Trophoblast cell (in vitro differentiated cells and primary cell): ENCODE measurements at regions not wholly inside any gene's neighbourhood (a gene's known extent, or its start where the extent isn't known, plus 50 kb on each side); places are given as distances from the start of the nearest gene placed in this dataset.

Source experiments
- DNase-seq, 2 donors: peaks; one replicate each; pipeline ENCODE4 v3.0.0-alpha.2; 2016
- H2AFZ ChIP-seq: 2 replicates; pipeline ENCODE4 v1.6.1; 2013; ENCODE audit warnings: low read length, moderate library complexity, mild to moderate bottlenecking; ENCODE audit not compliant: insufficient read depth, poor library complexity
- H2AK5ac ChIP-seq: 2 replicates; pipeline ENCODE4 v1.6.1; 2013; ENCODE audit warnings: mild to moderate bottlenecking, low read length
- H2BK120ac ChIP-seq: 2 replicates; pipeline ENCODE4 v1.6.1; 2013; ENCODE audit warnings: low read length, mild to moderate bottlenecking, moderate library complexity; ENCODE audit not compliant: insufficient read depth, poor library complexity
- H2BK12ac ChIP-seq: 2 replicates; pipeline ENCODE4 v1.6.1; 2013; ENCODE audit warnings: mild to moderate bottlenecking, low read length, moderate library complexity
- H2BK5ac ChIP-seq: 2 replicates; pipeline ENCODE4 v1.6.1; 2013; ENCODE audit warnings: low read length, low read depth, moderate library complexity, mild to moderate bottlenecking; ENCODE audit not compliant: poor library complexity
- H3K14ac ChIP-seq: 2 replicates; pipeline ENCODE4 v1.6.1; 2013; ENCODE audit warnings: mild to moderate bottlenecking, low read length
- H3K18ac ChIP-seq: 2 replicates; pipeline ENCODE4 v1.6.1; 2013; ENCODE audit warnings: mild to moderate bottlenecking, low read length
- H3K23ac ChIP-seq: 2 replicates; pipeline ENCODE4 v1.6.1; 2013; ENCODE audit warnings: low read length
- H3K27ac ChIP-seq: 2 replicates; pipeline ENCODE4 v1.5.1; 2013; ENCODE audit warnings: low read depth, mild to moderate bottlenecking, inconsistent platforms, low read length, moderate library complexity
- H3K27me3 ChIP-seq: 2 replicates; pipeline ENCODE4 v1.6.1; 2013; ENCODE audit warnings: inconsistent platforms, mild to moderate bottlenecking, low read length, moderate library complexity; ENCODE audit not compliant: insufficient read depth
- H3K36me3 ChIP-seq, 2 experiments: 1 replicate in 1 of 2; 2 replicates in 1 of 2; pipeline ENCODE4 v1.6.1; 2013; ENCODE audit warnings: low read length in 2 of 2, mild to moderate bottlenecking in 2 of 2, moderate library complexity in 1 of 2; ENCODE audit not compliant: insufficient read depth in 2 of 2, control insufficient read depth in 1 of 2
- H3K4ac ChIP-seq: 2 replicates; pipeline ENCODE4 v1.6.1; 2013; ENCODE audit warnings: low read depth, mild to moderate bottlenecking, low read length, moderate library complexity
- H3K4me1 ChIP-seq, 2 experiments: 1 replicate in 1 of 2; 2 replicates in 1 of 2; pipeline ENCODE4 v1.6.1; 2013; ENCODE audit warnings: low read length in 2 of 2, mild to moderate bottlenecking in 2 of 2, moderate library complexity in 1 of 2; ENCODE audit not compliant: insufficient read depth in 2 of 2, control insufficient read depth in 1 of 2
- H3K4me2 ChIP-seq: 2 replicates; pipeline ENCODE4 v1.6.1; 2013; ENCODE audit warnings: inconsistent platforms, mild to moderate bottlenecking, low read length, moderate library complexity
- H3K4me3 ChIP-seq: 2 replicates; pipeline ENCODE4 v1.5.1; 2013; ENCODE audit warnings: mild to moderate bottlenecking, low read depth, low read length, inconsistent platforms
- H3K79me1 ChIP-seq: one replicate; pipeline ENCODE4 v1.6.1; 2013; ENCODE audit warnings: low read length
- H3K79me2 ChIP-seq: 2 replicates; pipeline ENCODE4 v1.6.1; 2013; ENCODE audit warnings: low read length, mild to moderate bottlenecking; ENCODE audit not compliant: control insufficient read depth, insufficient read depth, poor library complexity
- H3K9ac ChIP-seq: 2 replicates; pipeline ENCODE4 v1.6.1; 2013; ENCODE audit warnings: mild to moderate bottlenecking, low read length
- H3K9me3 ChIP-seq: 2 replicates; pipeline ENCODE4 v1.6.1; 2013; ENCODE audit warnings: low read depth, mild to moderate bottlenecking, control low read depth, inconsistent platforms, low read length; ENCODE audit not compliant: insufficient read depth
- H4K12ac ChIP-seq: 2 replicates; pipeline ENCODE4 v1.6.1; 2013; ENCODE audit warnings: low read depth, mild to moderate bottlenecking, low read length, moderate library complexity
- H4K8ac ChIP-seq: 2 replicates; pipeline ENCODE4 v1.6.1; 2013; ENCODE audit warnings: low read depth, mild to moderate bottlenecking, low read length, moderate library complexity
- H4K91ac ChIP-seq: one replicate; pipeline ENCODE4 v1.6.1; 2013; ENCODE audit warnings: low read depth, mild to moderate bottlenecking, low read length, moderate library complexity
- WGBS: extraction: QIAGEN DNeasy Blood & Tissue Kit; methylation state at CpG from one replicate; pipeline ENCODE4 v1.1.7; 2013; ENCODE audit warnings: missing lambda C conversion rate; ENCODE audit not compliant: insufficient read length, insufficient coverage; ENCODE audit errors: extremely low coverage; 5-methylcytosine and 5-hydroxymethylcytosine counted together

- no peak overlapping the region for H2BK12ac ChIP-seq
- no peak overlapping the region for H2BK5ac ChIP-seq
- H3K9me3 ChIP-seq, result no peaks in the 10 kb centered on the region
- peak overlapping the region; percentile 24 for H2AK5ac ChIP-seq
- H4K12ac ChIP-seq, result no peak overlapping the region
- no peak overlapping the region for H4K8ac ChIP-seq
- no peaks in the 10 kb centered on the region for H3K36me3 ChIP-seq
- H3K23ac ChIP-seq, result no peak overlapping the region
- no peak overlapping the region for H4K91ac ChIP-seq
- no peaks in the 10 kb centered on the region for H3K79me2 ChIP-seq
- no peak overlapping the region for H2BK120ac ChIP-seq
- DNase-seq, result no peak
- peaks cover 15 to 21% of the 10 kb centered on the region in 2 experiments for H3K4me1 ChIP-seq
- H3K4me3 ChIP-seq, result no peak overlapping the region
- no peak overlapping the region for H3K18ac ChIP-seq
- H3K9ac ChIP-seq, result no peak overlapping the region
- no peak overlapping the region for H3K4ac ChIP-seq
- H3K27me3 ChIP-seq, result no peaks in the 10 kb centered on the region
- no peaks in the 10 kb centered on the region for H3K79me1 ChIP-seq
- no peak overlapping the region for H3K4me2 ChIP-seq
- no peak overlapping the region for H3K14ac ChIP-seq
- H2AFZ ChIP-seq, result no peak overlapping the region
- no CpG with 5 or more reads among the region's 7 CpGs for WGBS
- H3K27ac ChIP-seq, result no peak overlapping the region
Observed at GRCh38 chr3:72595927-72596610, 252.2 kb downstream of the SHQ1 start.

- no peaks in the 10 kb centered on the region for H3K79me1 ChIP-seq
- no peak overlapping the region for H3K14ac ChIP-seq
- H3K23ac ChIP-seq, result no peak overlapping the region
- H3K4ac ChIP-seq, result no peak overlapping the region
- no peaks in the 10 kb centered on the region for H3K27me3 ChIP-seq
- H4K8ac ChIP-seq, result no peak overlapping the region
- no peak overlapping the region for H2AK5ac ChIP-seq
- H3K4me2 ChIP-seq, result no peak overlapping the region
- WGBS, result no CpG with 5 or more reads among the region's 4 CpGs
- H3K36me3 ChIP-seq, result no peaks in the 10 kb centered on the region
- H2BK5ac ChIP-seq, result no peak overlapping the region
- no peak overlapping the region for H2BK12ac ChIP-seq
- no peaks in the 10 kb centered on the region for H3K9me3 ChIP-seq
- H2BK120ac ChIP-seq, result no peak overlapping the region
- H3K9ac ChIP-seq, result no peak overlapping the region
- H4K12ac ChIP-seq, result no peak overlapping the region
- no peak overlapping the region for H4K91ac ChIP-seq
- H3K4me3 ChIP-seq, result no peak overlapping the region
- DNase-seq, result no peak
- no peak overlapping the region for H3K27ac ChIP-seq
- no peak overlapping the region for H3K18ac ChIP-seq
- no peaks in the 10 kb centered on the region for H3K79me2 ChIP-seq
- H3K4me1 ChIP-seq, result peaks cover 18 to 24% of the 10 kb centered on the region in 2 experiments
- H2AFZ ChIP-seq, result no peak overlapping the region
Observed at GRCh38 chr3:72595376-72595775, 252.9 kb downstream of the SHQ1 start.

- H3K27ac ChIP-seq, result no peak overlapping the region
- no peak overlapping the region for H4K8ac ChIP-seq
- no peaks in the 10 kb centered on the region for H3K36me3 ChIP-seq
- WGBS, result no CpG with 5 or more reads among the region's 3 CpGs
- no peak overlapping the region for H2BK5ac ChIP-seq
- no peak overlapping the region for H3K4me3 ChIP-seq
- H3K79me1 ChIP-seq, result no peaks in the 10 kb centered on the region
- no peak overlapping the region for H3K23ac ChIP-seq
- no peak overlapping the region for H3K9ac ChIP-seq
- H3K27me3 ChIP-seq, result no peaks in the 10 kb centered on the region
- H2AFZ ChIP-seq, result no peak overlapping the region
- no peak overlapping the region for H3K14ac ChIP-seq
- H2BK12ac ChIP-seq, result no peak overlapping the region
- no peaks in the 10 kb centered on the region for H3K9me3 ChIP-seq
- no peaks in the 10 kb centered on the region for H3K79me2 ChIP-seq
- H2BK120ac ChIP-seq, result no peak overlapping the region
- H3K4ac ChIP-seq, result no peak overlapping the region
- H2AK5ac ChIP-seq, result no peak overlapping the region
- H3K18ac ChIP-seq, result no peak overlapping the region
- no peak for DNase-seq
- H4K12ac ChIP-seq, result no peak overlapping the region
- H4K91ac ChIP-seq, result no peak overlapping the region
- H3K4me2 ChIP-seq, result no peak overlapping the region
- peaks cover 18 to 24% of the 10 kb centered on the region in 2 experiments for H3K4me1 ChIP-seq
Observed at GRCh38 chr3:72594615-72595215, 253.5 kb downstream of the SHQ1 start.

- Histone ChIP-seq H2BK120ac (no peak overlapping the region), H2AFZ (no peak overlapping the region), H3K36me3 (no peaks in the 10 kb centered on the region), H3K4me3 (no peak overlapping the region), H3K79me2 (no peaks in the 10 kb centered on the region), H3K4me1 (peaks cover 18 to 24% of the 10 kb centered on the region in 2 experiments), H2AK5ac (no peak overlapping the region), H4K91ac (no peak overlapping the region), H2BK12ac (no peak overlapping the region), H3K79me1 (no peaks in the 10 kb centered on the region), H4K12ac (no peak overlapping the region), H3K18ac (no peak overlapping the region), H3K4ac (no peak overlapping the region), H3K27me3 (no peaks in the 10 kb centered on the region), H3K9me3 (peaks cover 1% of the 10 kb centered on the region), H2BK5ac (no peak overlapping the region), H4K8ac (no peak overlapping the region), H3K14ac (no peak overlapping the region), H3K4me2 (no peak overlapping the region), H3K23ac (no peak overlapping the region), H3K9ac (no peak overlapping the region), H3K27ac (no peak overlapping the region)
- WGBS, result no CpG with 5 or more reads among the region's 5 CpGs
- DNase-seq, result no peak
Observed at GRCh38 chr3:72593881-72594397, 254.3 kb downstream of the SHQ1 start.
